ENCODE measurements at regions not wholly inside any gene's neighbourhood (a gene's known extent, or its start where the extent isn't known, plus 50 kb on each side); places are given as distances from the start of the nearest gene placed in this dataset.
A peak's percentile ranks its signal among the peaks of the same experiment; 100 is the strongest.

DNA sequence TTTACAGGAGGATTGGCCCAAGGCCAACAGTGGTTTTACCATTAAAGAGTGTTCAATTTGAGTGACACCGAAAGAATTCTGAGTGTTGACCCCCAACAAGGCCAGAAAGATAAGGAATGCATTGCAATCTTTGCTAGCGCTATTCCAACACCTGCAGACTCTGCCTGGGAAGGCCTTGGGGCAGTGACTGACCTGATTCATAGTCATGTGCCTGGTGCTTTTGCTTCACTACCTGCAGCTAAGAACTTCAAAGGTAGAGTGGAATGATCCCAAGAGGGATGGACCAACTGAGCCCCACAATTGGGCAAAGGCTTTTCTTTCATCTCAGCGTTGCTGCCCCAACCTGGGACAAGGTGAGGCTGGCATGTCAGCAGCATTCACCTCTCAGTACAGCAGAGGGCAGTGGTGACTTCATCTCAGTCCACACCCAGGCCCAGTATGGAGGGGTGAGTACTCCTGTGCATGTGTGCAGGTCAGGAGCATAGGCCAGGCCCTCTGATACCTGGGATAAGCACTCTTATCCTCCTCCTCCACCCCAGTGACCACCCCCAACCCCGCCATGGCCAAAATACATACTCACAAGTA lies 149.6 kb upstream of the GNAO1 start:
- TF ChIP-seq, protein P1, sequence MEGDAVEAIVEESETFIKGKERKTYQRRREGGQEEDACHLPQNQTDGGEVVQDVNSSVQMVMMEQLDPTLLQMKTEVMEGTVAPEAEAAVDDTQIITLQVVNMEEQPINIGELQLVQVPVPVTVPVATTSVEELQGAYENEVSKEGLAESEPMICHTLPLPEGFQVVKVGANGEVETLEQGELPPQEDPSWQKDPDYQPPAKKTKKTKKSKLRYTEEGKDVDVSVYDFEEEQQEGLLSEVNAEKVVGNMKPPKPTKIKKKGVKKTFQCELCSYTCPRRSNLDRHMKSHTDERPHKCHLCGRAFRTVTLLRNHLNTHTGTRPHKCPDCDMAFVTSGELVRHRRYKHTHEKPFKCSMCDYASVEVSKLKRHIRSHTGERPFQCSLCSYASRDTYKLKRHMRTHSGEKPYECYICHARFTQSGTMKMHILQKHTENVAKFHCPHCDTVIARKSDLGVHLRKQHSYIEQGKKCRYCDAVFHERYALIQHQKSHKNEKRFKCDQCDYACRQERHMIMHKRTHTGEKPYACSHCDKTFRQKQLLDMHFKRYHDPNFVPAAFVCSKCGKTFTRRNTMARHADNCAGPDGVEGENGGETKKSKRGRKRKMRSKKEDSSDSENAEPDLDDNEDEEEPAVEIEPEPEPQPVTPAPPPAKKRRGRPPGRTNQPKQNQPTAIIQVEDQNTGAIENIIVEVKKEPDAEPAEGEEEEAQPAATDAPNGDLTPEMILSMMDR (IDR thresholded peaks at IDR 0.05; ENCODE audit: control insufficient read depth, extremely low read depth, insufficient read depth): peak; percentile 81
- no peak overlapping the region for H3K4me3 ChIP-seq (ENCODE audit: low read depth, low read length)
- no peak for DNase-seq (ENCODE audit: low read depth)

DNA sequence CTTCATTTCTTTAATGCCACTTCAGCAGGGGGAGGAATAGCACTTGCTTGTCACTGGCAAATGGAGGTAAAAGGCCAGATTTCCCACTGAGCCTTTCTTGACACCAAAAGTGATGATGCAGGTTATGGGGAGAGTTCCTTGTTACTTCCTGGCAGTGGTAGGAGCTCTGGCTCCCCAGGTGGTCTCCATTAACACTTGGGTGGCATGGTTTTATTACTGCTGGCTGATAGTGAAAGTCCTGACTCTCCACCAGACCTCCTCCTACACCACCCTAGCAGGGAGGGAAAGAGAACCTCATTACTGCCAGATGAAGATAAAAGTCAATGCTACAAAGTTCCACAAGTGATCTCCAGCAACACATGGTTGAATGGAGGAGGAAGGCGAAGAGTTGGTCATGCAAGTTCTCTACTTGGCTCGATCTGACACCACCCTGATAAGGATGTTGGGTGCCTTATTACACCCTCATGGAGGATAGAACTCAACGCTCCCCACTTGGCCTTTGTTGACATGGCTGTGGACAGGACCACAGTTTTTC lies 152.7 kb upstream of the GNAO1 start:
- H3K4me3 ChIP-seq (ENCODE audit: low read depth, low read length): no peak overlapping the region
- TF ChIP-seq, protein P1 (IDR thresholded peaks at IDR 0.05; ENCODE audit: control insufficient read depth, extremely low read depth, insufficient read depth): no peak
- no peak for DNase-seq (ENCODE audit: low read depth)

DNA sequence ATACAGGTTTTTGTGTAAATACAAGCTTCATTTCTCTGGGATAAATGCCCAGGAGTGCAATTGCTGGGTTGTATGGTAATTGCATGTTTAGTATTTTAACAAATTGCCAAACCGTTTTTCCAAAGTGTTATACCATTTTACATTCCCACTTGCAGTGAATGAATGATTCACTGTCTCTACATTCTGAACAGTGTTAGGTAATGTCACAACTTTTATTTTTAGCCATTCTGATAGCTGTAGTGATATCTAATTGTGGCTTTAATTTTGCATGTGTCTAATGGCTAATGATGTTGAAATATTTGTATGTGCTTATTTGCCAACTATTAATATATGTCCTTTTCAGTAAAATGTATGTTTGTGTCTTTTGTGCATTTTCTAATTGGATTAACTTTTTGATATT lies 156.9 kb upstream of the CES5A start:
- DNase-seq (ENCODE audit: low read depth): peak; percentile 67
- H3K4me3 ChIP-seq (ENCODE audit: low read depth, low read length): no peak overlapping the region
- TF ChIP-seq, protein P1 (IDR thresholded peaks at IDR 0.05; ENCODE audit: control insufficient read depth, extremely low read depth, insufficient read depth): no peak

DNA sequence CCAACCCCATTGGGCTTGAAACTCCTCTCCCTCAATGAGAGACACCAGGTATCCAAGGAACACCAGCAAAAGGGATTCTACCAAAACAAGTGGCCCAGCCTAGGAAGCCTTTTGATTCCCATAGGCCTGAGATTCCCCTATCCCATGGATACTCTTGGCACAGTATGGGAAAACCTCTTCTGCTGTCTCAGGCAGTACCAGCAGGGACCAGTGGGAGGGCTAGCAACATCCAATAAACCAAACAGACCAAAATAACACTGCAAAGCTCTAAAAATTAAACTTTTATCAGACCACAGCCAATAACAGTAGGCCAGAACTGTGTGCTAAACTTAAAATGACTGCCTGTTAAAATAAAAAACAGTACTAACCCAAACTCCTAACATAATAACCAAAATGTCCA lies 153.9 kb upstream of the CES5A start:
- DNase-seq (ENCODE audit: low read depth): no peak
- no peak overlapping the region for H3K4me3 ChIP-seq (ENCODE audit: low read depth, low read length)
- TF ChIP-seq, protein P1 (IDR thresholded peaks at IDR 0.05; ENCODE audit: control insufficient read depth, extremely low read depth, insufficient read depth): no peak

DNA sequence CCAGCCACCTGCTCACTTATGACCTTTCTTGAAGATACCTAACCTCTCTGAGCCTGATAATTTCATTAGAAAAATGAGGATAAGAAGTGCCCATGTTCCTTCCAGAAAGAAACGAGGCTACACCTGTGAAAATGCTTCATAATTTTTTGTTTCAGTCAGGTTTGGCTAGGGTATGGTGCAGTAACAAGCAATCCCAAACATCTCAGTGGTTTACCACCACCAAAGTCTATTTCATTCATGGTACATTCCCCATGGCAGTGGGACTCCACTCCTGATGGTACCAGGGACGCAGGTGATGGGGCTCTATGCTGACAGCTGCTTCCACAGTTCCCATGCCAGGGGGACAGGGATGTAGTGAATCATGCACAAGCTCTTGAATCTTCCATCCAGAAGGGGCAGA lies 147.6 kb upstream of the CES5A start:
- no peak overlapping the region for H3K4me3 ChIP-seq (ENCODE audit: low read depth, low read length)
- TF ChIP-seq, protein P1 (IDR thresholded peaks at IDR 0.05; ENCODE audit: control insufficient read depth, extremely low read depth, insufficient read depth): no peak
- DNase-seq (ENCODE audit: low read depth): no peak

DNA sequence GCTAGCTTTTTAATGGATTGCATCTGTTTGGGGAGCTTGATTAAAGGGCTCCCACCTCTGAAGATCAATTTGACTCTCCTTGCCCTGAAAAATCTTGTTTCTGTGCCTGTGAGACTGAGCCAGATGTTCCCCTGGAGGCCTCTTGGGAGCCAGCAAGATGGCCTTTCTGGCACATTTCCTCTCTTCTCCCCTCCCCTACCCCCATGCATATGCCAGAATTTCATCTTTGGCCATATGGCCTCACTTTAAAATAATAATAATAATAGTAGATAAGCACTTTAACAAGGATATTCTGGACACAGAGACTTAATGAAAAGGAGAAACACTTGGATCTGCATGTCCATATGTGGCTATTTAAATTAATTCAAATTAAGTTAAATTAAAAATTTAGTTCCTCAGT lies 144.1 kb upstream of the CES5A start:
- no peak overlapping the region for H3K4me3 ChIP-seq (ENCODE audit: low read depth, low read length)
- TF ChIP-seq, protein P1 (IDR thresholded peaks at IDR 0.05; ENCODE audit: control insufficient read depth, extremely low read depth, insufficient read depth): no peak
- no peak for DNase-seq (ENCODE audit: low read depth)

DNA sequence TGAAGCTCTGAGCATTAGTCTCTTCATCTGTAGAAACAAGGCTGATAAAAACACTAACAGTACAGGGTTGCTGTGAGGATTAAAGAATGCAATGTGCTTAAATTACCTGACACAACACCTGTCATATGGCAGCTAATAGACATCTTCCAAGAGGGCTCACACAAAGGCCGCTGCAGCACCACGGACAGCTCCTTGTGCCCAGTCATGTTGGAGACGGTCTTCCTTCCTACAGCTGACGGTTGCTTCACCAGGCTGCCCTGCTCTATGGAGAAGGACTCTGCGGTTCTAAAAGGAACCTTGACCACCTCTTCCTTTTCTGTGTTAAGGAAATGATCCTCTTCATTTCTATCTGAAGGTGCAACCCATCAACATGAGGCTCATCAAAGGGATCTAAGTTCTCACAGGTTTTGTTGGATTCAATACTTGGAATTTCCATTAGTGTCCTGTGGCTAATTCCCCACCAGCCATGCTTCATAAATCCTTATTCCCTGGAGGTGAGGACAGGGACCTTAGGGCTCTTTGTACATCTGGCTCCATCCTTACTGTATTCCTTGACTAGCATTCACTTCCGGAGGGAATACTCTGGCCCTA lies 138.9 kb upstream of the CES5A start:
- no peak overlapping the region for H3K4me3 ChIP-seq (ENCODE audit: low read depth, low read length)
- DNase-seq (ENCODE audit: low read depth): peak; percentile 30
- TF ChIP-seq, protein P1 (IDR thresholded peaks at IDR 0.05; ENCODE audit: control insufficient read depth, extremely low read depth, insufficient read depth): no peak

All from LNCaP clone FGC (cell line).